NCI-H2029 (cell line): ENCODE measurements at regions not wholly inside any gene's neighbourhood (a gene's known extent, or its start where the extent isn't known, plus 50 kb on each side); places are given as distances from the start of the nearest gene placed in this dataset.
"Not testable (repeated sequence)": the region's sequence is repeated elsewhere in the genome, so short reads cannot be mapped to it uniquely, and the experiment has no call there.

Source experiments
- DNase-seq: peaks from one replicate; lab custom pipeline; 2025; lab: John Stamatoyannopoulos, UW

GRCh38 chr3:197430934-197431333 lies 124.8 kb downstream of the BDH1 start:
- no peak for DNase-seq

- no peak for DNase-seq
These were observed 125.3 kb downstream of the BDH1 start for GRCh38 chr3:197430502-197430901.

GRCh38 chr3:197428952-197429351 lies 126.8 kb downstream of the BDH1 start:
- no peak for DNase-seq

- DNase-seq, result no peak
These were observed 127.5 kb downstream of the BDH1 start for GRCh38 chr3:197428117-197428801.

GRCh38 chr3:197427021-197427420 lies 128.6 kb upstream of the DLG1 start:
- DNase-seq, result no peak

GRCh38 chr3:197426121-197426566 lies 127.7 kb upstream of the DLG1 start:
- DNase-seq, result no peak

- DNase-seq, result no peak
These were observed 127.2 kb upstream of the DLG1 start for GRCh38 chr3:197425485-197426120.

- no peak for DNase-seq
These were observed 126.5 kb upstream of the DLG1 start for GRCh38 chr3:197424674-197425484.

- no peak for DNase-seq
These were observed 125.9 kb upstream of the DLG1 start for GRCh38 chr3:197424266-197424665.

GRCh38 chr3:197423376-197423775 lies 125.0 kb upstream of the DLG1 start:
- no peak for DNase-seq

GRCh38 chr3:197422506-197422905 lies 124.1 kb upstream of the DLG1 start:
- DNase-seq, result no peak

GRCh38 chr3:197421021-197421420 lies 122.6 kb upstream of the DLG1 start:
- DNase-seq, result no peak

GRCh38 chr3:197420566-197420965 lies 122.2 kb upstream of the DLG1 start:
- no peak for DNase-seq

GRCh38 chr3:197420115-197420514 lies 121.7 kb upstream of the DLG1 start:
- no peak for DNase-seq

- DNase-seq, result no peak
These were observed 121.3 kb upstream of the DLG1 start for GRCh38 chr3:197419696-197420095.

GRCh38 chr3:197417911-197418618 lies 119.7 kb upstream of the DLG1 start:
- DNase-seq, result no peak

GRCh38 chr3:197417441-197417840 lies 119.0 kb upstream of the DLG1 start:
- DNase-seq, result no peak

- DNase-seq, result not testable (repeated sequence)
These were observed 113.5 kb upstream of the DLG1 start for GRCh38 chr3:197411899-197412298.

GRCh38 chr3:197410170-197410569 lies 111.8 kb upstream of the DLG1 start:
- DNase-seq, result not testable (repeated sequence)

- DNase-seq, result no peak
These were observed 110.0 kb upstream of the DLG1 start for GRCh38 chr3:197408177-197408957.

- DNase-seq, result no peak
These were observed 109.1 kb upstream of the DLG1 start for GRCh38 chr3:197407526-197407925.
